ENCODE measurements at regions not wholly inside any gene's neighbourhood (a gene's known extent, or its start where the extent isn't known, plus 50 kb on each side); places are given as distances from the start of the nearest gene placed in this dataset.
A peak's percentile ranks its signal among the peaks of the same experiment; 100 is the strongest.
"Not testable (repeated sequence)": the region's sequence is repeated elsewhere in the genome, so short reads cannot be mapped to it uniquely, and the experiment has no call there.

- not testable (repeated sequence) for DNase-seq; H3K36me3 ChIP-seq (ENCODE audit: insufficient read depth, low read length); H3K4me3 ChIP-seq (ENCODE audit: low read depth in 1 of 2, low read length in 2 of 2)
These were observed 192.3 kb downstream of the BCL2L11 start for GRCh38 chr2:111312897-111313607.

DNA sequence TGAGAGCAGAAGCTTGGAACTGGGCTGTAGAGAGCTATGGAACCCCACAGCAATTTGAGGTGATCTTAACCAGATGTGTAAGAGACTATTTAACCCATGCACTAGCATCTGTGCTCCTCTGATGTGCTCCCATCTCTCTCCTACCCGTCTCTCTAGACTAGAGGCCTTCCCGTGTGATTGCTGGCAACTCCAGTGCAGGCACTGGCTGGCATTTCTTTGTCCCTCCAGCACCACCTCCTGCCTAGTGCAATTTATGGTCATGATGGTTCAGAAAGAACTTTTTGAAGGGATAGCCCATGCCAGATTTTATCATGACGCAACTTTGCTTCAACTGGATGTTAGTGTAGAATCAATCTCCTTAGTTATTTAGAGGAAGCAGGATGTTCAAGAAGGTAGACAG, 193.0 kb downstream of the BCL2L11 start:
- not testable (repeated sequence) for H3K27ac ChIP-seq (ENCODE audit: low read length); ATAC-seq (ENCODE audit: insufficient read depth, low read depth); H3K4me3 ChIP-seq (ENCODE audit: low read depth in 1 of 2, low read length in 2 of 2); H3K36me3 ChIP-seq (ENCODE audit: insufficient read depth, low read length); H3K4me1 ChIP-seq (ENCODE audit: insufficient read depth, low read length); H3K79me2 ChIP-seq (ENCODE audit: insufficient read depth, low read length); DNase-seq; H4K20me1 ChIP-seq (ENCODE audit: insufficient read depth, low read length); H3K9me3 ChIP-seq (ENCODE audit: insufficient read depth, low read length, severe bottlenecking); H3K9ac ChIP-seq (ENCODE audit: low read depth, low read length); H3K27me3 ChIP-seq (ENCODE audit: insufficient read depth, low read length, poor library complexity); H3K4me2 ChIP-seq (ENCODE audit: insufficient read depth, low read length); H2AFZ ChIP-seq (ENCODE audit: low read depth, low read length)

More at GRCh38 chr2:111312897-111313607, 192.3 kb downstream of the BCL2L11 start:
- not testable (repeated sequence) for H3K4me2 ChIP-seq (ENCODE audit: insufficient read depth, low read length); H3K9ac ChIP-seq (ENCODE audit: low read depth, low read length); H4K20me1 ChIP-seq (ENCODE audit: insufficient read depth, low read length); ATAC-seq (ENCODE audit: insufficient read depth, low read depth); H3K4me1 ChIP-seq (ENCODE audit: insufficient read depth, low read length); H3K9me3 ChIP-seq (ENCODE audit: insufficient read depth, low read length, severe bottlenecking); H3K79me2 ChIP-seq (ENCODE audit: insufficient read depth, low read length); H3K27ac ChIP-seq (ENCODE audit: low read length); H3K27me3 ChIP-seq (ENCODE audit: insufficient read depth, low read length, poor library complexity); H2AFZ ChIP-seq (ENCODE audit: low read depth, low read length)

DNA sequence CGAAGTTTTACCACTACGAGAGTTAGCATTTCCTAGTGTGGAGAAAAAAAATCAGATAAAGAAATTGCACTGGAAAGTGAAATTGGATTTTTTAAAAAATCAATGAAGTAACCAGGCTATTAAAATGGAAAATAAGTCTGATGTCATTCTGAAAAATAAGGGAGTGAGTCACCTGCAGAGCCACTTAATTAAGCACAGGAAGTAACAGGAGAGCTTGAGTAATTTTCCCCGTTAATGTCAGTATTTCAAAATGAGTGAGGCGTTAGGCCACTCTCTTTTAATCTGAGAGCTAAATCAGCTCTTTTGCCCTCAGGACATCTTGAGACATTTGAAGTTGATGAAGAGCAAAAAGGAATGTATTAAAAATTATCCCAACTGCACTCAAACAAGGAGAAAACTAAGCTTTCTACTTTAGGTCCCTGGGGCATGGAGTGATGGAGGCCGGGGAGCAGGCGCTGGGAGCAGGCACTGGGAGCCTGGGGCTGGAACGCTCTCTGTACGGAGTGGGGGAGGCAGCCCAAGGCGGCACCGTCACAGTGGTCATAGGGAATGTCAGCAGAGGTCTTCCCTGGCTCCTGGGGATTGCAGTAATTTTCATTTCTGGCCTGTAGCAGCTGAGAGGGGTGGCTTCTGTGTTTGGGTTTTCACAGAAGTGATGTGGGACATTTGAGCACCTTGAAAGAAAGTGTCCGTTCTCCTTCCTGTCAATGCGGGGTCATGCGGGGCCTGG, 194.6 kb downstream of the BCL2L11 start:
- H3K27ac ChIP-seq (ENCODE audit: low read length); H3K79me2 ChIP-seq (ENCODE audit: insufficient read depth, low read length); DNase-seq; H3K9ac ChIP-seq (ENCODE audit: low read depth, low read length); H3K27me3 ChIP-seq (ENCODE audit: insufficient read depth, low read length, poor library complexity); ATAC-seq (ENCODE audit: insufficient read depth, low read depth); H3K4me3 ChIP-seq (ENCODE audit: low read depth in 1 of 2, low read length in 2 of 2); H3K9me3 ChIP-seq (ENCODE audit: insufficient read depth, low read length, severe bottlenecking); H3K4me1 ChIP-seq (ENCODE audit: insufficient read depth, low read length); H4K20me1 ChIP-seq (ENCODE audit: insufficient read depth, low read length); H3K4me2 ChIP-seq (ENCODE audit: insufficient read depth, low read length); H3K36me3 ChIP-seq (ENCODE audit: insufficient read depth, low read length); H2AFZ ChIP-seq (ENCODE audit: low read depth, low read length): not testable (repeated sequence)

GRCh38 chr2:111316221-111316741, 195.6 kb downstream of the BCL2L11 start:
- H3K36me3 ChIP-seq (ENCODE audit: insufficient read depth, low read length); H4K20me1 ChIP-seq (ENCODE audit: insufficient read depth, low read length); DNase-seq; H3K9me3 ChIP-seq (ENCODE audit: insufficient read depth, low read length, severe bottlenecking); H3K4me1 ChIP-seq (ENCODE audit: insufficient read depth, low read length); H3K27me3 ChIP-seq (ENCODE audit: insufficient read depth, low read length, poor library complexity); H3K9ac ChIP-seq (ENCODE audit: low read depth, low read length); H2AFZ ChIP-seq (ENCODE audit: low read depth, low read length); H3K27ac ChIP-seq (ENCODE audit: low read length); H3K79me2 ChIP-seq (ENCODE audit: insufficient read depth, low read length); H3K4me2 ChIP-seq (ENCODE audit: insufficient read depth, low read length); ATAC-seq (ENCODE audit: insufficient read depth, low read depth); H3K4me3 ChIP-seq (ENCODE audit: low read depth in 1 of 2, low read length in 2 of 2): not testable (repeated sequence)

- H3K9me3 ChIP-seq (ENCODE audit: insufficient read depth, low read length, severe bottlenecking); H3K79me2 ChIP-seq (ENCODE audit: insufficient read depth, low read length); H4K20me1 ChIP-seq (ENCODE audit: insufficient read depth, low read length); H3K4me1 ChIP-seq (ENCODE audit: insufficient read depth, low read length); H3K36me3 ChIP-seq (ENCODE audit: insufficient read depth, low read length); H3K4me2 ChIP-seq (ENCODE audit: insufficient read depth, low read length); H3K9ac ChIP-seq (ENCODE audit: low read depth, low read length); ATAC-seq (ENCODE audit: insufficient read depth, low read depth); H3K4me3 ChIP-seq (ENCODE audit: low read depth in 1 of 2, low read length in 2 of 2); DNase-seq; H2AFZ ChIP-seq (ENCODE audit: low read depth, low read length); H3K27ac ChIP-seq (ENCODE audit: low read length); H3K27me3 ChIP-seq (ENCODE audit: insufficient read depth, low read length, poor library complexity): not testable (repeated sequence)
These were observed 196.3 kb downstream of the BCL2L11 start for GRCh38 chr2:111316881-111317549.

GRCh38 chr2:111319552-111319951, 198.8 kb downstream of the BCL2L11 start:
- H3K4me2 ChIP-seq (ENCODE audit: insufficient read depth, low read length); H3K79me2 ChIP-seq (ENCODE audit: insufficient read depth, low read length); H3K9me3 ChIP-seq (ENCODE audit: insufficient read depth, low read length, severe bottlenecking); H3K9ac ChIP-seq (ENCODE audit: low read depth, low read length); H3K27ac ChIP-seq (ENCODE audit: low read length); H2AFZ ChIP-seq (ENCODE audit: low read depth, low read length); H3K36me3 ChIP-seq (ENCODE audit: insufficient read depth, low read length); H3K27me3 ChIP-seq (ENCODE audit: insufficient read depth, low read length, poor library complexity); H3K4me3 ChIP-seq (ENCODE audit: low read depth in 1 of 2, low read length in 2 of 2); ATAC-seq (ENCODE audit: insufficient read depth, low read depth); H3K4me1 ChIP-seq (ENCODE audit: insufficient read depth, low read length); DNase-seq; H4K20me1 ChIP-seq (ENCODE audit: insufficient read depth, low read length): not testable (repeated sequence)

- DNase-seq; H3K4me3 ChIP-seq (ENCODE audit: low read depth in 1 of 2, low read length in 2 of 2); H3K27me3 ChIP-seq (ENCODE audit: insufficient read depth, low read length, poor library complexity); H3K4me1 ChIP-seq (ENCODE audit: insufficient read depth, low read length); H3K9ac ChIP-seq (ENCODE audit: low read depth, low read length); H3K79me2 ChIP-seq (ENCODE audit: insufficient read depth, low read length); H2AFZ ChIP-seq (ENCODE audit: low read depth, low read length); H3K4me2 ChIP-seq (ENCODE audit: insufficient read depth, low read length); ATAC-seq (ENCODE audit: insufficient read depth, low read depth); H4K20me1 ChIP-seq (ENCODE audit: insufficient read depth, low read length); H3K9me3 ChIP-seq (ENCODE audit: insufficient read depth, low read length, severe bottlenecking); H3K36me3 ChIP-seq (ENCODE audit: insufficient read depth, low read length); H3K27ac ChIP-seq (ENCODE audit: low read length): not testable (repeated sequence)
These were observed 199.6 kb downstream of the BCL2L11 start for GRCh38 chr2:111320264-111320663.

GRCh38 chr2:111320965-111321364, 200.3 kb downstream of the BCL2L11 start:
- not testable (repeated sequence) for H3K9ac ChIP-seq (ENCODE audit: low read depth, low read length); H2AFZ ChIP-seq (ENCODE audit: low read depth, low read length); H3K36me3 ChIP-seq (ENCODE audit: insufficient read depth, low read length); DNase-seq; H3K4me3 ChIP-seq (ENCODE audit: low read depth in 1 of 2, low read length in 2 of 2); H4K20me1 ChIP-seq (ENCODE audit: insufficient read depth, low read length); H3K9me3 ChIP-seq (ENCODE audit: insufficient read depth, low read length, severe bottlenecking); H3K27ac ChIP-seq (ENCODE audit: low read length); H3K4me1 ChIP-seq (ENCODE audit: insufficient read depth, low read length); H3K4me2 ChIP-seq (ENCODE audit: insufficient read depth, low read length); H3K79me2 ChIP-seq (ENCODE audit: insufficient read depth, low read length); H3K27me3 ChIP-seq (ENCODE audit: insufficient read depth, low read length, poor library complexity)
- peak; percentile 68 for ATAC-seq (ENCODE audit: insufficient read depth, low read depth)
